ENCODE measurements at regions not wholly inside any gene's neighbourhood (a gene's known extent, or its start where the extent isn't known, plus 50 kb on each side); places are given as distances from the start of the nearest gene placed in this dataset.

GRCh38 chr20:55216525-55217242, 741.3 kb downstream of the DOK5 start:
- TF ChIP-seq, protein P1, sequence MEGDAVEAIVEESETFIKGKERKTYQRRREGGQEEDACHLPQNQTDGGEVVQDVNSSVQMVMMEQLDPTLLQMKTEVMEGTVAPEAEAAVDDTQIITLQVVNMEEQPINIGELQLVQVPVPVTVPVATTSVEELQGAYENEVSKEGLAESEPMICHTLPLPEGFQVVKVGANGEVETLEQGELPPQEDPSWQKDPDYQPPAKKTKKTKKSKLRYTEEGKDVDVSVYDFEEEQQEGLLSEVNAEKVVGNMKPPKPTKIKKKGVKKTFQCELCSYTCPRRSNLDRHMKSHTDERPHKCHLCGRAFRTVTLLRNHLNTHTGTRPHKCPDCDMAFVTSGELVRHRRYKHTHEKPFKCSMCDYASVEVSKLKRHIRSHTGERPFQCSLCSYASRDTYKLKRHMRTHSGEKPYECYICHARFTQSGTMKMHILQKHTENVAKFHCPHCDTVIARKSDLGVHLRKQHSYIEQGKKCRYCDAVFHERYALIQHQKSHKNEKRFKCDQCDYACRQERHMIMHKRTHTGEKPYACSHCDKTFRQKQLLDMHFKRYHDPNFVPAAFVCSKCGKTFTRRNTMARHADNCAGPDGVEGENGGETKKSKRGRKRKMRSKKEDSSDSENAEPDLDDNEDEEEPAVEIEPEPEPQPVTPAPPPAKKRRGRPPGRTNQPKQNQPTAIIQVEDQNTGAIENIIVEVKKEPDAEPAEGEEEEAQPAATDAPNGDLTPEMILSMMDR (conservative IDR thresholded peaks at IDR 0.05), result no peak

DNA sequence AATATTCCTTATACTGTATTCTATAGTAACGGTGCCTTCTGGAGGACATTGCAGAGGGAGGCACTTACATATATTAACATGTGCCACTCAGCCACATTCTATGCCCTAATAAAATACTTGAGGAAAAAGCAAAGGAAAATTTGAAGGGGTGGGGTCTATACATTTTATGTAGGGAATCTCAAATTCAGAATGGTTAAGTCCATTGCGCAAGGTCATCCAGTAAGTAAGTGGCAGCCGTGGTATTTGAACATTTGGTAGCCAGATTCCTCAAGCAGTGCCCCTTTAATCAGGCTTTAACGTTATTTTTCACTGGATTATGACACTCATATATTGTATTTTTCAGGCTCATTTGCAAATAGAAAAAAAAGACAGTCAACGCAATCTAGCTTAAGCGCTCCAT, 738.3 kb downstream of the DOK5 start:
- H3K27ac ChIP-seq, result no peak overlapping the region
- TF ChIP-seq, protein P1 (conservative IDR thresholded peaks at IDR 0.05), result no peak

More at GRCh38 chr20:55216525-55217242, 741.3 kb downstream of the DOK5 start:
- no peak overlapping the region for H3K27ac ChIP-seq

DNA sequence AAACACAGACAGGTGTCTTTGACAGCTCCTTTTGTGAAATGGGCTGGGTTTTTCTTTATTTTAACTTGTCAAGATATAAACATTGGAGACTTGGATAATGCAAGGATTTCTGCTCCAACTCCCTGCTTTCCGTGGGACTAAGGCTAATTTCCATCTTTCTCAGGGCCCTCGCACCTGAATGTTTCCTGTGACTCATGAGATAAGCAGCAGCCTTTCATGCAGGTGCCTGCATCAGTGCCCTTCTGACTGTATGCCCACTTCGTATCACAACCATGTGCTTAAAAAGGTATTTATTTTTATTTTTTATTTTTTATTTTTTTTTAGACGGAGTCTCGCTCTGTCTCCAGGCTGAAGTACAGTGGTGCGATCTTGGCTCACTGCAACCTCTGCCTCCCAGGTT, 736.1 kb downstream of the DOK5 start:
- H3K27ac ChIP-seq, result no peak overlapping the region
- TF ChIP-seq, protein P1 (conservative IDR thresholded peaks at IDR 0.05), result no peak

- no peak overlapping the region for H3K27ac ChIP-seq
- TF ChIP-seq, protein P1 (conservative IDR thresholded peaks at IDR 0.05), result no peak
Observed at GRCh38 chr20:55205665-55206064, 730.3 kb downstream of the DOK5 start.

- H3K27ac ChIP-seq, result no peak overlapping the region
- TF ChIP-seq, protein P1 (conservative IDR thresholded peaks at IDR 0.05), result no peak
Observed at GRCh38 chr20:55200317-55200716, 724.9 kb downstream of the DOK5 start.

- H3K27ac ChIP-seq, result no peak overlapping the region
- TF ChIP-seq, protein P1 (conservative IDR thresholded peaks at IDR 0.05), result no peak
Observed at GRCh38 chr20:55194947-55195346, 719.6 kb downstream of the DOK5 start.

GRCh38 chr20:55186228-55186627, 710.8 kb downstream of the DOK5 start:
- TF ChIP-seq, protein P1 (conservative IDR thresholded peaks at IDR 0.05), result no peak

More at GRCh38 chr20:55186228-55186627, 710.8 kb downstream of the DOK5 start:
- no peak overlapping the region for H3K27ac ChIP-seq
